ENCODE measurements at regions not wholly inside any gene's neighbourhood (a gene's known extent, or its start where the extent isn't known, plus 50 kb on each side); places are given as distances from the start of the nearest gene placed in this dataset.

- TF ChIP-seq CTCF (IDR thresholded peaks at IDR 0.05; ENCODE audit: low read length) (no peak), EZH2 (IDR thresholded peaks at IDR 0.05; ENCODE audit: borderline replicate concordance, low read length) (no peak)
Observed at GRCh38 chr1:81183553-81183952, 617.2 kb upstream of the ADGRL2 start.
